ENCODE measurements at regions not wholly inside any gene's neighbourhood (a gene's known extent, or its start where the extent isn't known, plus 50 kb on each side); places are given as distances from the start of the nearest gene placed in this dataset.
A peak's percentile ranks its signal among the peaks of the same experiment; 100 is the strongest.

DNA sequence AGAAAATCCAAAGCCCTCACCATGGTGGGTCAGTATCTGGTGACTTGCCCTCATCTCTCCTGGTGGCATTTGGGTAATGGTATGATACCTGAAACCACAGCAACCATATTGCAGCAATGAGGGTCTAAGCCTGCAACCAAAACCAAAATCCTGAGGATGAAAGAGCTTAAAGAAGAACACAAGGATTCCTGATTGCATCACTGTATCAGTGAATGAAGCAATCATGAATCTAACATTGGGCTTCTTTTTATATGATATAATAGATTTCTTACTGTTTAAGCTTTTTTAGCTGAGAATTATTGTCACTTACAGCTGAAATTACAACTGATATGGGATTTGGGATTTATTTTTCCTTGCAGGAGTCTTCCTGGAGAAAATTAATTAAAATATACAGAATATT, 269.9 kb downstream of the MEF2C start:
- Histone ChIP-seq H4K5ac (ENCODE audit: insufficient read length, low read depth, low read length) (no peak overlapping the region), H2BK5ac (ENCODE audit: insufficient read length, low read length) (no peak overlapping the region), H3K79me2 (ENCODE audit: insufficient read depth, low read length) (no peaks in the 10 kb centered on the region), H3K4me2 (ENCODE audit: insufficient read depth, insufficient read length, low read length) (no peak overlapping the region), H3K4me1 (ENCODE audit: insufficient read depth, low read length) (no peaks in the 10 kb centered on the region), H3K56ac (ENCODE audit: insufficient read length, low read depth, low read length) (no peak overlapping the region), H2BK120ac (ENCODE audit: low read depth, low read length, poor library complexity, severe bottlenecking) (no peak overlapping the region), H2BK20ac (ENCODE audit: low read depth, low read length, poor library complexity, severe bottlenecking) (no peak overlapping the region), H2BK12ac (ENCODE audit: insufficient read length, low read depth, low read length) (no peak overlapping the region), H2AFZ (ENCODE audit: low read length) (no peak overlapping the region), H3K23ac (ENCODE audit: insufficient read length, low read depth, low read length) (no peak overlapping the region), H2AK5ac (ENCODE audit: insufficient read length, low read length) (no peak overlapping the region), H3K18ac (ENCODE audit: insufficient read length, low read depth, low read length) (no peak overlapping the region), H4K20me1 (ENCODE audit: control insufficient read depth, insufficient read depth, insufficient read length) (no peaks in the 10 kb centered on the region), H3K9me3 (ENCODE audit: control insufficient read depth, low read depth, low read length) (no peaks in the 10 kb centered on the region), H2BK15ac (ENCODE audit: low read depth, low read length) (no peak overlapping the region), H3K79me1 (ENCODE audit: insufficient read depth, low read depth, low read length, poor library complexity, severe bottlenecking) (no peaks in the 10 kb centered on the region), H3K27me3 (ENCODE audit: insufficient read depth, low read length) (no peaks in the 10 kb centered on the region), H3K14ac (ENCODE audit: insufficient read depth, low read length) (no peak overlapping the region), H4K91ac (ENCODE audit: insufficient read length, low read depth, low read length) (no peak overlapping the region), H3K9ac (ENCODE audit: extremely low read depth, insufficient read length, low read length) (no peak overlapping the region), H4K8ac (replicated peaks; ENCODE audit: insufficient read length, low read depth, low read length) (no peak overlapping the region), H3K23me2 (ENCODE audit: insufficient read length, low read depth, low read length, poor library complexity, severe bottlenecking) (no peaks in the 10 kb centered on the region), H3K27ac (ENCODE audit: insufficient read length, low read depth, low read length) (no peak overlapping the region), H3T11ph (ENCODE audit: low read length) (no peak overlapping the region), H3K4ac (ENCODE audit: low read depth, low read length) (no peak overlapping the region)
- TF ChIP-seq, protein P1, sequence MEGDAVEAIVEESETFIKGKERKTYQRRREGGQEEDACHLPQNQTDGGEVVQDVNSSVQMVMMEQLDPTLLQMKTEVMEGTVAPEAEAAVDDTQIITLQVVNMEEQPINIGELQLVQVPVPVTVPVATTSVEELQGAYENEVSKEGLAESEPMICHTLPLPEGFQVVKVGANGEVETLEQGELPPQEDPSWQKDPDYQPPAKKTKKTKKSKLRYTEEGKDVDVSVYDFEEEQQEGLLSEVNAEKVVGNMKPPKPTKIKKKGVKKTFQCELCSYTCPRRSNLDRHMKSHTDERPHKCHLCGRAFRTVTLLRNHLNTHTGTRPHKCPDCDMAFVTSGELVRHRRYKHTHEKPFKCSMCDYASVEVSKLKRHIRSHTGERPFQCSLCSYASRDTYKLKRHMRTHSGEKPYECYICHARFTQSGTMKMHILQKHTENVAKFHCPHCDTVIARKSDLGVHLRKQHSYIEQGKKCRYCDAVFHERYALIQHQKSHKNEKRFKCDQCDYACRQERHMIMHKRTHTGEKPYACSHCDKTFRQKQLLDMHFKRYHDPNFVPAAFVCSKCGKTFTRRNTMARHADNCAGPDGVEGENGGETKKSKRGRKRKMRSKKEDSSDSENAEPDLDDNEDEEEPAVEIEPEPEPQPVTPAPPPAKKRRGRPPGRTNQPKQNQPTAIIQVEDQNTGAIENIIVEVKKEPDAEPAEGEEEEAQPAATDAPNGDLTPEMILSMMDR (conservative IDR thresholded peaks at IDR 0.05): no peak
- peak overlapping the region in 1 of 3 experiments; percentile 76; a peak in 1 of 7 replicates for H3K27ac Mint-ChIP-seq
- H3K4me3 Mint-ChIP-seq: no peak overlapping the region
- peaks cover 0 to 8% (median 0%) of the 10 kb centered on the region in 3 experiments; a peak in 3 of 7 replicates for H3K36me3 Mint-ChIP-seq (ENCODE audit: insufficient read depth in 1 of 3, low read depth in 3 of 3)
- H3K9me3 Mint-ChIP-seq: peaks cover 11 to 14% of the 10 kb centered on the region in 2 experiments
- H3K4me1 Mint-ChIP-seq: peaks cover 2 to 4% of the 10 kb centered on the region in 2 experiments; a peak in 1 of 4 replicates
- H3K27me3 Mint-ChIP-seq (ENCODE audit: low read depth): 0 out of 2 replicates have a peak, but pooled peaks cover 1% of the 10 kb centered on the region
- DNase-seq: no peak
